Breast epithelium (tissue), 4 donors: ENCODE measurements at regions not wholly inside any gene's neighbourhood (a gene's known extent, or its start where the extent isn't known, plus 50 kb on each side); places are given as distances from the start of the nearest gene placed in this dataset.

Experiments used
- DNase-seq, 2 donors: peaks; one replicate each; pipeline ENCODE4 v3.0.0-alpha.2; 2019; ENCODE audit warnings: low spot score in 2 of 2
- H3K27ac ChIP-seq, 2 donors: fragments of 200-600 bp; sonication (generic) in 1 of 2; one replicate each; pipeline ENCODE4 v1.5.1; 2016 to 2019; ENCODE audit warnings: mild to moderate bottlenecking in 1 of 2
- H3K27me3 ChIP-seq, 2 donors: fragments of 200-600 bp; sonication (generic) in 1 of 2; one replicate each; pipeline versions ENCODE4 v1.5.1 to v1.6.0; 2017 to 2019; ENCODE audit warnings: control low read depth in 1 of 2, mild to moderate bottlenecking in 1 of 2
- H3K36me3 ChIP-seq: fragments of 200-600 bp; one replicate; pipeline ENCODE4 v1.5.1; 2019
- H3K4me1 ChIP-seq, 2 donors: fragments of 200-600 bp; sonication (generic); one replicate each; pipeline ENCODE4 v1.5.1; 2016 to 2019; ENCODE audit warnings: control low read depth in 1 of 2
- H3K4me3 ChIP-seq, 3 donors: fragments of 200-600 bp; sonication (generic); 1 replicate in 2 of 3; 2 replicates in 1 of 3; pipeline ENCODE4 v1.5.1; 2016 to 2019; ENCODE audit warnings: mild to moderate bottlenecking in 3 of 3, moderate library complexity in 2 of 3
- H3K9me3 ChIP-seq, 2 donors: fragments of 200-600 bp; sonication (generic) in 1 of 2; one replicate each; pipeline ENCODE4 v1.5.1; 2016 to 2019; ENCODE audit warnings: control low read depth in 1 of 2
- POLR2A ChIP-seq: fragments of 450-650 bp; IDR thresholded peaks from one replicate; pipeline ENCODE4 v1.6.1; 2016; ENCODE audit warnings: antibody characterized with exemption, mild to moderate bottlenecking, moderate library complexity
- POLR2AphosphoS5 ChIP-seq, 3 donors: sonication (generic); formaldehyde crosslinking; IDR thresholded peaks; one replicate each; pipeline ENCODE4 v1.6.1; 2017; ENCODE audit warnings: antibody characterized with exemption in 3 of 3
- intact Hi-C: fragments of 100-400 bp; cut with DNase I; formaldehyde crosslinking; loops from one replicate; pipeline ENCODE4 v1.15.1; 2023; ENCODE audit warnings: low total_unique reads
- TF ChIP-seq, protein P1 (sequence below), 3 donors: fragments of 450-650 bp; IDR thresholded peaks; one replicate each; pipeline ENCODE4 v1.5.1; 2016 to 2017; ENCODE audit warnings: antibody characterized with exemption in 3 of 3, mild to moderate bottlenecking in 3 of 3, moderate library complexity in 3 of 3

DNA sequence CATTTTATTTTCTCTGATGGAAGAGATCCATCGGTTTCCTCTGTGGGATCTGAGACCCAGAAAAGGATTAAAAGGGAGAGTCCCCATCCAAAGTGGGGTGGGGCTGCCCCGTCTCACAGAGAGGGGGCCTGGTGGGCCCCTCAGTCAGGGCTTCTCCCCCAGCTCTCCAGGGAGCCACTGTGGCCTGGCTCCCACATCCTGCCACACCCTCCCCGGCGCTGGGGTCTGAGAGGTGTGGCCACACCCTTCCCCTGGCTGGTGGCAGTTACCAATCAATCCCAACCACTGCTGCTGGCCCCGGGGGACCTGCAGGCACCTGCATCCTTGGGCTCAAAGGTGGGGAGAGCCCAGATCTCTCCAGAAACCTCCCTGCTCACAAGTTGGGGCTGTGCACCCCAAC lies 161.8 kb upstream of the IQSEC1 start:
- Histone ChIP-seq H3K27ac (no peak overlapping the region), H3K27me3 (peaks cover 0 to 14% of the 10 kb centered on the region in 2 donors), H3K36me3 (no peaks in the 10 kb centered on the region), H3K9me3 (no peaks in the 10 kb centered on the region), H3K4me3 (no peak overlapping the region), H3K4me1 (no peaks in the 10 kb centered on the region)
- DNase-seq, result no peak
- TF ChIP-seq, protein P1, sequence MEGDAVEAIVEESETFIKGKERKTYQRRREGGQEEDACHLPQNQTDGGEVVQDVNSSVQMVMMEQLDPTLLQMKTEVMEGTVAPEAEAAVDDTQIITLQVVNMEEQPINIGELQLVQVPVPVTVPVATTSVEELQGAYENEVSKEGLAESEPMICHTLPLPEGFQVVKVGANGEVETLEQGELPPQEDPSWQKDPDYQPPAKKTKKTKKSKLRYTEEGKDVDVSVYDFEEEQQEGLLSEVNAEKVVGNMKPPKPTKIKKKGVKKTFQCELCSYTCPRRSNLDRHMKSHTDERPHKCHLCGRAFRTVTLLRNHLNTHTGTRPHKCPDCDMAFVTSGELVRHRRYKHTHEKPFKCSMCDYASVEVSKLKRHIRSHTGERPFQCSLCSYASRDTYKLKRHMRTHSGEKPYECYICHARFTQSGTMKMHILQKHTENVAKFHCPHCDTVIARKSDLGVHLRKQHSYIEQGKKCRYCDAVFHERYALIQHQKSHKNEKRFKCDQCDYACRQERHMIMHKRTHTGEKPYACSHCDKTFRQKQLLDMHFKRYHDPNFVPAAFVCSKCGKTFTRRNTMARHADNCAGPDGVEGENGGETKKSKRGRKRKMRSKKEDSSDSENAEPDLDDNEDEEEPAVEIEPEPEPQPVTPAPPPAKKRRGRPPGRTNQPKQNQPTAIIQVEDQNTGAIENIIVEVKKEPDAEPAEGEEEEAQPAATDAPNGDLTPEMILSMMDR (IDR thresholded peaks at IDR 0.05), result no peak
- no peak for TF ChIP-seq POLR2AphosphoS5 (IDR thresholded peaks at IDR 0.05)
- intact Hi-C loops, result no loop called here

DNA sequence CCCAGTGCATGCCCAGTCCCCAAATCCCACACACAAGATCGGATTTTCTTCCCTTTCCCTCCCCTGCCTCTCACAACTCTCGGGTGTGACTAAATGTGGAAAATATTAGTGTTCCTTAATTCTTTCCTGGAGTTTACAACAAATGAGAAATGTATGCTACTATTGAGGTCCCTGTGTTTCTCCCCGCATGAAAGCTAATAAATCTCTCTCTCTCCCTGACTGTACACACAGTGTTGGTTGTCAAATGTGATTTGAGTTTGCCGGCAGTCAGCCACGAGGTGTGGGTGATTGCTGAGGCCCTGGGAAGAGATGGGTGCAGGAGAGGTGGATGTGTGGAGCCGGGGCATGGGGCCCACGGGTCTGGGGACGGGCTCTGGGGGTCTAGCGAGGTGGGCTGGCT lies 161.4 kb upstream of the IQSEC1 start:
- TF ChIP-seq, protein P1 (IDR thresholded peaks at IDR 0.05), result no peak
- TF ChIP-seq POLR2AphosphoS5 (IDR thresholded peaks at IDR 0.05) (no peak), POLR2A (no peak)
- no peaks in the 10 kb centered on the region for H3K36me3 ChIP-seq
- H3K27me3 ChIP-seq, result peaks cover 0 to 14% of the 10 kb centered on the region in 2 donors
- intact Hi-C loops, result no loop called here
- H3K9me3 ChIP-seq, result no peaks in the 10 kb centered on the region
- no peaks in the 10 kb centered on the region for H3K4me1 ChIP-seq
- no peak overlapping the region for H3K4me3 ChIP-seq
- no peak for DNase-seq
- H3K27ac ChIP-seq, result no peak overlapping the region

DNA sequence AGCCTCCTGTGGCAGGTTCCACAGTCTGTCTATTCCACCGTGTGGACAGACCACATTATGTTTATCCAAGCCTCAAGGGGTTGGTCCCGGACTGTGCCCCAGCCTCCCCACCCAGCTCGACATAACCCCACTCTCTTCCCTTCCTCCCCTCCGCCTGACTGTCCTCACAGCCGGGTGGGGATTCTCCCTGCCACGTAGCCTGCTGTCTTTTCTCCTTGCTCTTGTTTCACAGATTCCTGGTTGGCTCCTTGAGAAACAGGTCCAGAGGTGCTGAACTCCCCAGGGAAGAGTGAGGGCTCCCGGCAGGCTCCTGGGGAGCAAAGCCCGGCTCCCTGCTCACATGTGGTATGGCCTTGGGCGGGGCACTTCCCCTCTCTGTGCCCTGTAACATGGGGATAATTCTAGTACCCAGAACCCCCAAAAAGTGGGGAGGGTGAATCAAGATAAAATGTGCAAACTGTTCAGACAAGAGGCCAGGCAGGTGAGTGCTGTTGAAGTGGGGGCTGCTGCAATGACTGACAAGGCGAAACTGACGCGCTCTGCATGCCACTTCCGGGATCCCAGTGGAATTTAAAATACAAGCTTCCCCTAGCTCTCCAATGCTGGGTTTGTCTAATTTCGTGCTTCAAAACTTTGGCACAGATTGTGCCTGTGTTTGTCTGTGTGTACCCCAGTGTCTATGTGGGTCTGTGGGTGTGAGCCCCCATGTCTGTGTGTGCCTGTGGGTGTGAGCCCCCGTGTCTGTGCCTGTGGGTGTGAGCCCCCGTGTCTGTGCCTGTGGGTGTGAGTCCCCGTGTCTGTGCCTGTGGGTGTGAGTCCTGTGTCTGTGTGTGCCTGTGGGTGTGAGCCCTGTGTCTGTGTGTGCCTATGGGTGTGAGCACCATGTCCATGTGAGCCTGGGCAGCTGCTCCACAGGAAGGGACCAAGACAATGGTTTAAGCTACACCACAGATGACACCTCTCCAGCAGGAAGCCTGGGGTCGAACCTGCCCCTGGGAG lies 160.6 kb upstream of the IQSEC1 start:
- DNase-seq, result no peak
- H3K4me1 ChIP-seq, result no peaks in the 10 kb centered on the region
- no peak overlapping the region for H3K4me3 ChIP-seq
- no peaks in the 10 kb centered on the region for H3K36me3 ChIP-seq
- intact Hi-C loops, result no loop called here
- peaks cover 0 to 14% of the 10 kb centered on the region in 2 donors for H3K27me3 ChIP-seq
- no peak for TF ChIP-seq POLR2AphosphoS5 (IDR thresholded peaks at IDR 0.05)
- TF ChIP-seq, protein P1 (IDR thresholded peaks at IDR 0.05), result no peak
- no peak for TF ChIP-seq POLR2A
- no peak overlapping the region for H3K27ac ChIP-seq
- H3K9me3 ChIP-seq, result no peaks in the 10 kb centered on the region

DNA sequence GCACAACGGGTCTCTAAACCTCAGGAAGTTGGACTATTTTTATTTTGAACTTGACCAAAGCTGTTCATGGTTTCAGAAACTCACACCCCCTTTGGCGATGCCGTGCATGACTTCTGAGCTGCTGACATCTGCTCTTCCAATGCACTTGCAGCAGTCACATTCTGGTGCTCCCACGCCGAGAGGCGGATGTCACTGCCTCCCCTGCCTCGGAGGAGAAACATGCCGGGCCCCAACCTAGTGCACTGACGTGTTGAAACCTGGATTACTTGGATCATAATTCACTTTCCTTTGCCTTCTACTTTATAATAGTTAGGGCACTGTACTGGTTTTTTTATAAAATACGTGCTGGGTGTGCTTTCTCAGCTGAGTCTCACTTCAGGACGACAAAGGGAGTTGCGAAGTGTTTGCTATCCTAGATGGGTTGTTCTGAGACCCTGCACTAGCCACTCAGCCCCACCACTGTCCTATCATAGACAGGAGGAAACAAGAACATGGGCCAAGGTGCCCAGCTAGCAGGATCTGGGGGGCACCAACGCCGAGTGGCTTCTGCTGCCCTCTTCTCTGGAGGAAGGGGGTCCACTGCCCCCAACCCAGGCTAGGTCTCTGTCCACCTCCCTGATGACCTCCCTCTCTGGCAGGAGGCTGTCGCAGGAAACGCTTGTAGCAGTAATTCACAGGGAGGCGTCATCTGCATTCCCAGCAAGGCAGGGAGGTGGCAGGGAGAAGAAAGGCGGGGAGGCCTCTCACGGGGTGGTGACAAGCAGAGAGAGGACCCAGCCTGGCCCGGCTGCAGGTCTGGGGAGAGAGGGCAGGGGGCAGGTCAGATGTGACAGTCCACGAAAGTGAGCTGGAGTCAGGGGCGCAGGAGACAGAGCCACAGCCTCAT lies 158.8 kb upstream of the IQSEC1 start:
- no peak overlapping the region for H3K27ac ChIP-seq
- H3K27me3 ChIP-seq, result peaks cover 0 to 14% of the 10 kb centered on the region in 2 donors
- TF ChIP-seq POLR2AphosphoS5 (IDR thresholded peaks at IDR 0.05) (no peak), POLR2A (no peak)
- TF ChIP-seq, protein P1 (IDR thresholded peaks at IDR 0.05), result no peak
- H3K4me1 ChIP-seq, result no peaks in the 10 kb centered on the region
- no peak for DNase-seq
- intact Hi-C loops, result no loop called here
- H3K36me3 ChIP-seq, result no peaks in the 10 kb centered on the region
- H3K4me3 ChIP-seq, result no peak overlapping the region
- H3K9me3 ChIP-seq, result no peaks in the 10 kb centered on the region
